Coronary artery (tissue), 2 donors: ENCODE measurements at regions not wholly inside any gene's neighbourhood (a gene's known extent, or its start where the extent isn't known, plus 50 kb on each side); places are given as distances from the start of the nearest gene placed in this dataset.

ENCODE experiments used
- DNase-seq: peaks from one replicate; pipeline ENCODE4 v3.0.0-alpha.2; 2017; ENCODE audit warnings: low spot score
- H3K27ac ChIP-seq, 2 donors: fragments of 200-600 bp; sonication (generic); one replicate each; pipeline ENCODE4 v1.5.1; 2016 to 2019
- H3K4me3 ChIP-seq: fragments of 200-600 bp; sonication (generic); 2 replicates; pipeline ENCODE4 v1.5.1; 2016; ENCODE audit warnings: mild to moderate bottlenecking, moderate library complexity
- CTCF ChIP-seq: fragments of 200-600 bp; sonication (generic); IDR thresholded peaks from one replicate; pipeline ENCODE4 v1.5.1; 2019; ENCODE audit warnings: antibody characterized with exemption

- no peak for DNase-seq
- no peak overlapping the region for H3K4me3 ChIP-seq
- TF ChIP-seq CTCF, result no peak
- no peak overlapping the region for H3K27ac ChIP-seq
These were observed 1528.2 kb downstream of the RAPGEF2 start for GRCh38 chr4:160631044-160631443.

- Histone ChIP-seq H3K27ac (no peak overlapping the region), H3K4me3 (no peak overlapping the region)
- TF ChIP-seq CTCF, result no peak
- DNase-seq, result no peak
These were observed 1511.0 kb downstream of the FSTL5 start for GRCh38 chr4:160652790-160653189.

- TF ChIP-seq CTCF, result no peak
These were observed 1488.2 kb downstream of the FSTL5 start for GRCh38 chr4:160675550-160675949.

GRCh38 chr4:160685729-160686128, 1478.1 kb downstream of the FSTL5 start:
- Histone ChIP-seq H3K4me3 (no peak overlapping the region), H3K27ac (no peak overlapping the region)
- no peak for TF ChIP-seq CTCF
- DNase-seq, result no peak

More at GRCh38 chr4:160675550-160675949, 1488.2 kb downstream of the FSTL5 start:
- no peak for DNase-seq
- no peak overlapping the region for H3K4me3 ChIP-seq
- no peak overlapping the region for H3K27ac ChIP-seq

DNA sequence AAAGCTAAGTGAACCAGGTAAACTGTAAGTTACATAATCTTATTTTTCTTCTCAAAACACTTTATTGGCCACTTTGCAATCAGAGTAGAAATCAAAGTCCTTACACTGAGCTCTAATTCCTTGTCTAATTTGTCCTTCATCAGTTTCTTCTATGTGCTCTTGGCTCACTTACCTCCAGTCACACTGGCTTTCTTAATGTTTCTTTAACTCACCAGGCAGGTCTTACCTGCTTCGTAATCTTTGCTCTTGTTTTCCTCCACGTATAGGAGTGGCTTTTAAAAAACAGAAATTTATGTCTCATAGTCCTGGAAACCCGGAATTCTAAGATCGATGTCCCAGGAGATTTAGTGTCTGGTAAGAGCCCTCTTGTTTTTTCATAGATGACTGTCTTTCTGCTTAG, 1462.1 kb downstream of the FSTL5 start:
- no peak for DNase-seq
- no peak overlapping the region for H3K4me3 ChIP-seq
- no peak for TF ChIP-seq CTCF
- H3K27ac ChIP-seq, result no peak overlapping the region

DNA sequence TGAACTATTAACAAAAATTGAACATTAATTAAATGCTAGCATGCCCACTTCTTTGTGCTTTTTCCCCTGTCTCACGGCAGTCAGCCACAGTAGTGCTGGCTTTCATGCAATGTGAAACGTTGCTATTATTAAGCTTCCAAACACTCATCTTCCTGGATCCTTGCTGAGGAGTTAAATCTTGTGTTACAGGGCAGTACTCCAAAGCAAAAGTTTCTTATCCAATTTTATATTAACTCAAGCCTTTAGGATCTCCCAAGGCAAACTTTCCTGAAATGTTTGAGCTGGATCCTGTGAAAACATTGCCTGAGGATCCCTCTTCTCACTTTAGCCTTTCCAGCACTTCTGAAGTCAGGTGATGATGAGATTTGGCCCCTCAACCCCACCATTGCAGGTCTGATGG, 1454.8 kb downstream of the FSTL5 start:
- TF ChIP-seq CTCF, result no peak
- H3K4me3 ChIP-seq, result no peak overlapping the region
- no peak overlapping the region for H3K27ac ChIP-seq
- DNase-seq, result no peak

- H3K27ac ChIP-seq, result no peak overlapping the region
- no peak for DNase-seq
- H3K4me3 ChIP-seq, result no peak overlapping the region
- no peak for TF ChIP-seq CTCF
These were observed 1454.3 kb downstream of the FSTL5 start for GRCh38 chr4:160709546-160709945.
